HUES64 (cell line): ENCODE measurements at regions not wholly inside any gene's neighbourhood (a gene's known extent, or its start where the extent isn't known, plus 50 kb on each side); places are given as distances from the start of the nearest gene placed in this dataset.

Experiments
- H3K27ac ChIP-seq: 2 replicates; pipeline ENCODE4 v1.7.0; 2013; ENCODE audit warnings: low read depth, low read length, inconsistent platforms
- H3K27me3 ChIP-seq: 2 replicates; pipeline ENCODE4 v1.6.1; 2013; ENCODE audit warnings: mild to moderate bottlenecking, low read length; ENCODE audit not compliant: insufficient read depth
- H3K36me3 ChIP-seq: 2 replicates; pipeline ENCODE4 v1.6.1; 2013; ENCODE audit warnings: mild to moderate bottlenecking, low read length; ENCODE audit not compliant: insufficient read depth
- H3K4me1 ChIP-seq: 2 replicates; pipeline ENCODE4 v1.6.1; 2013; ENCODE audit warnings: mild to moderate bottlenecking, low read length, moderate library complexity; ENCODE audit not compliant: insufficient read depth
- H3K4me3 ChIP-seq: 2 replicates; pipeline ENCODE4 v1.5.1; 2013; ENCODE audit warnings: mild to moderate bottlenecking, low read length, moderate library complexity
- H3K9ac ChIP-seq: 2 replicates; pipeline ENCODE4 v1.6.1; 2013; ENCODE audit warnings: mild to moderate bottlenecking, low read depth, low read length
- H3K9me3 ChIP-seq: 2 replicates; pipeline ENCODE4 v1.6.1; 2013; ENCODE audit warnings: low read depth, low read length; ENCODE audit not compliant: insufficient read depth
- WGBS: fragments of 150-250, 120-280 bp; methylation state at CpG from one replicate; pipeline ENCODE4 v1.1.7; 2013; ENCODE audit warnings: missing lambda C conversion rate; 5-methylcytosine and 5-hydroxymethylcytosine counted together

GRCh38 chr21:16840538-16840937 is 672.3 kb upstream of the CXADR start:
- Histone ChIP-seq H3K4me3 (no peak overlapping the region), H3K9ac (no peak overlapping the region), H3K27me3 (no peaks in the 10 kb centered on the region), H3K4me1 (peaks cover 19% of the 10 kb centered on the region), H3K36me3 (no peaks in the 10 kb centered on the region), H3K9me3 (no peaks in the 10 kb centered on the region), H3K27ac (no peak overlapping the region)

GRCh38 chr21:16841975-16842695 is 670.7 kb upstream of the CXADR start:
- no peak overlapping the region for H3K4me3 ChIP-seq
- no peaks in the 10 kb centered on the region for H3K9me3 ChIP-seq
- H3K4me1 ChIP-seq, result peaks cover 13% of the 10 kb centered on the region; the same call in 1 of the 2 replicates
- no peaks in the 10 kb centered on the region for H3K36me3 ChIP-seq
- whole genome bisulfite sequencing, result 91% methylated on average over 4 of the region's 4 CpGs
- H3K27ac ChIP-seq, result no peak overlapping the region
- H3K9ac ChIP-seq, result no peak overlapping the region
- H3K27me3 ChIP-seq, result no peaks in the 10 kb centered on the region

- H3K9me3 ChIP-seq, result no peaks in the 10 kb centered on the region
- WGBS, result 95% methylated on average over 5 of the region's 5 CpGs
- no peak overlapping the region for H3K4me3 ChIP-seq
- H3K27ac ChIP-seq, result no peak overlapping the region
- no peak overlapping the region for H3K9ac ChIP-seq
- no peaks in the 10 kb centered on the region for H3K36me3 ChIP-seq
- no peaks in the 10 kb centered on the region for H3K27me3 ChIP-seq
- peaks cover 8% of the 10 kb centered on the region; the same call in 1 of the 2 replicates for H3K4me1 ChIP-seq
Observed at GRCh38 chr21:16842696-16843035, 670.2 kb upstream of the CXADR start.

GRCh38 chr21:16847211-16847610 is 665.6 kb upstream of the CXADR start:
- WGBS, result 93% methylated on average over 2 of the region's 2 CpGs
- no peaks in the 10 kb centered on the region for H3K36me3 ChIP-seq

GRCh38 chr21:16851054-16851453 is 661.8 kb upstream of the CXADR start:
- H3K27me3 ChIP-seq, result no peaks in the 10 kb centered on the region
- H3K27ac ChIP-seq, result no peak overlapping the region
- 92% methylated on average over 2 of the region's 2 CpGs for WGBS
- H3K4me3 ChIP-seq, result no peak overlapping the region
- peaks cover 13% of the 10 kb centered on the region; the same call in 1 of the 2 replicates for H3K9me3 ChIP-seq
- no peaks in the 10 kb centered on the region for H3K36me3 ChIP-seq
- no peaks in the 10 kb centered on the region for H3K4me1 ChIP-seq
- no peak overlapping the region for H3K9ac ChIP-seq

More at GRCh38 chr21:16847211-16847610, 665.6 kb upstream of the CXADR start:
- no peak overlapping the region for H3K4me3 ChIP-seq
- H3K9me3 ChIP-seq, result no peaks in the 10 kb centered on the region
- no peak overlapping the region for H3K9ac ChIP-seq
- H3K27ac ChIP-seq, result no peak overlapping the region
- H3K4me1 ChIP-seq, result no peaks in the 10 kb centered on the region
- H3K27me3 ChIP-seq, result no peaks in the 10 kb centered on the region

- no peaks in the 10 kb centered on the region for H3K27me3 ChIP-seq
Observed at GRCh38 chr21:16855164-16855667, 657.6 kb upstream of the CXADR start.

GRCh38 chr21:16863362-16863905 is 649.4 kb upstream of the CXADR start:
- no peaks in the 10 kb centered on the region for H3K36me3 ChIP-seq

More at GRCh38 chr21:16855164-16855667, 657.6 kb upstream of the CXADR start:
- Histone ChIP-seq H3K27ac (no peak overlapping the region), H3K36me3 (no peaks in the 10 kb centered on the region), H3K4me3 (no peak overlapping the region), H3K9me3 (peaks cover 13% of the 10 kb centered on the region; the same call in 1 of the 2 replicates), H3K9ac (no peak overlapping the region), H3K4me1 (no peaks in the 10 kb centered on the region)

GRCh38 chr21:16863908-16864307 is 648.9 kb upstream of the CXADR start:
- H3K27me3 ChIP-seq, result no peaks in the 10 kb centered on the region
- 92% methylated on average over 4 of the region's 4 CpGs for WGBS
- no peak overlapping the region for H3K27ac ChIP-seq
- no peaks in the 10 kb centered on the region for H3K9me3 ChIP-seq
- H3K36me3 ChIP-seq, result no peaks in the 10 kb centered on the region
- H3K4me3 ChIP-seq, result no peak overlapping the region
- H3K4me1 ChIP-seq, result peaks cover 14% of the 10 kb centered on the region
- no peak overlapping the region for H3K9ac ChIP-seq

More at GRCh38 chr21:16863362-16863905, 649.4 kb upstream of the CXADR start:
- Histone ChIP-seq H3K27me3 (no peaks in the 10 kb centered on the region), H3K27ac (no peak overlapping the region), H3K9me3 (no peaks in the 10 kb centered on the region), H3K4me3 (no peak overlapping the region), H3K9ac (no peak overlapping the region), H3K4me1 (peaks cover 14% of the 10 kb centered on the region)
- WGBS, result 100% methylated on average over 1 of the region's 1 CpG

GRCh38 chr21:16865632-16866031 is 647.2 kb upstream of the CXADR start:
- Histone ChIP-seq H3K9ac (no peak overlapping the region), H3K4me3 (no peak overlapping the region), H3K27ac (no peak overlapping the region), H3K27me3 (no peaks in the 10 kb centered on the region), H3K9me3 (no peaks in the 10 kb centered on the region), H3K36me3 (no peaks in the 10 kb centered on the region), H3K4me1 (peaks cover 14% of the 10 kb centered on the region)

GRCh38 chr21:16866851-16867250 is 646.0 kb upstream of the CXADR start:
- Histone ChIP-seq H3K27me3 (no peaks in the 10 kb centered on the region), H3K27ac (no peak overlapping the region), H3K9me3 (no peaks in the 10 kb centered on the region), H3K4me3 (no peak overlapping the region), H3K4me1 (peaks cover 10% of the 10 kb centered on the region), H3K9ac (no peak overlapping the region), H3K36me3 (no peaks in the 10 kb centered on the region)
- WGBS, result over 99% methylated on average over 3 of the region's 4 CpGs

GRCh38 chr21:16870103-16870502 is 642.7 kb upstream of the CXADR start:
- Histone ChIP-seq H3K9me3 (no peaks in the 10 kb centered on the region), H3K4me1 (no peaks in the 10 kb centered on the region), H3K9ac (no peak overlapping the region), H3K36me3 (no peaks in the 10 kb centered on the region), H3K27ac (no peak overlapping the region), H3K4me3 (no peak overlapping the region), H3K27me3 (no peaks in the 10 kb centered on the region)
- 90% methylated on average over 1 of the region's 1 CpG for WGBS
